Endothelial cell of umbilical vein (primary cell): ENCODE measurements at regions not wholly inside any gene's neighbourhood (a gene's known extent, or its start where the extent isn't known, plus 50 kb on each side); places are given as distances from the start of the nearest gene placed in this dataset.

Experiments used
- BruUV-seq: library from RNA; stranded (reverse); fragments of 400-500 nt; replicated peaks from 2 replicates; lab custom pipeline; 2021; lab: Mats Ljungman, UMichigan
- CTCF ChIA-PET: fragments of 300-600, 350-600 bp; sonication (Branson Sonifier 250); formaldehyde crosslinking; loops from one replicate; lab custom pipeline; 2021; ENCODE audit warnings: antibody characterized with exemption, inconsistent platforms; lab: Charles Lee
- POLR2A ChIA-PET: fragments of 300-600, 350-600 bp; sonication (Branson Sonifier 250); formaldehyde crosslinking; loops from one replicate; lab custom pipeline; 2021; ENCODE audit warnings: antibody characterized with exemption, inconsistent platforms; lab: Charles Lee
- DNase-seq: peaks from one replicate; pipeline ENCODE4 v3.0.0-alpha.2; 2011; ENCODE audit warnings: low read depth, low spot score
- FAIRE-seq: peaks from 2 replicates; lab custom pipeline; 2011; peaks lifted over from hg19 to GRCh38; lab: Jason Lieb, UNC
- H2AFZ ChIP-seq: 2 replicates; pipeline ENCODE4 v1.6.0; 2012; ENCODE audit warnings: low read depth, low read length, control low read depth, inconsistent platforms
- H3K27ac ChIP-seq: 2 replicates; pipeline ENCODE4 v1.5.1; 2011; ENCODE audit warnings: low read depth, mild to moderate bottlenecking, control low read depth, low read length, moderate library complexity; ENCODE audit not compliant: insufficient read depth
- H3K27me3 ChIP-seq, 2 experiments: 2 replicates each; pipeline versions ENCODE4 v1.6.0 to v1.6.1; 2011; ENCODE audit warnings: low read length in 2 of 2, mixed read lengths in 1 of 2; ENCODE audit not compliant: control insufficient read depth in 2 of 2, insufficient read depth in 2 of 2
- H3K36me3 ChIP-seq, 2 experiments: 2 replicates in 1 of 2; 3 replicates in 1 of 2; pipeline ENCODE4 v1.5.1; 2011; ENCODE audit warnings: low read length in 2 of 2, mild to moderate bottlenecking in 1 of 2, moderate library complexity in 1 of 2; ENCODE audit not compliant: control insufficient read depth in 2 of 2, insufficient read depth in 2 of 2; ENCODE audit errors: extremely low read depth in 1 of 2
- H3K4me1 ChIP-seq: 3 replicates; pipeline ENCODE4 v1.5.1; 2011; ENCODE audit warnings: mild to moderate bottlenecking, low read length; ENCODE audit not compliant: control insufficient read depth, insufficient read depth; ENCODE audit errors: extremely low read depth
- H3K4me2 ChIP-seq: 2 replicates; pipeline ENCODE4 v1.6.1; 2011; ENCODE audit warnings: low read length, control low read depth, mixed read lengths; ENCODE audit not compliant: insufficient read depth
- H3K4me3 ChIP-seq, 3 experiments: fragments of 200-600 bp in 1 of 3; sonication (generic), shearing (Covaris generic) in 1 of 3; replicated peaks in 1 of 3; 2 replicates each; pipeline ENCODE4 v1.5.1; 2011 to 2016; ENCODE audit warnings: control low read depth in 3 of 3, low read length in 3 of 3, mild to moderate bottlenecking in 2 of 3, inconsistent platforms in 1 of 3, low read depth in 1 of 3, moderate library complexity in 1 of 3; ENCODE audit not compliant: insufficient read depth in 1 of 3
- H3K79me2 ChIP-seq: 2 replicates; pipeline ENCODE4 v1.6.0; 2012; ENCODE audit warnings: low read length, inconsistent platforms; ENCODE audit not compliant: control insufficient read depth, insufficient read depth
- H3K9ac ChIP-seq: replicated peaks from 2 replicates; pipeline ENCODE3; 2011; ENCODE audit warnings: low read length, control low read depth; ENCODE audit not compliant: insufficient read depth; ENCODE audit errors: extremely low read depth
- H3K9me1 ChIP-seq: replicated peaks from 3 replicates; pipeline ENCODE4 v1.6.0; 2011; ENCODE audit warnings: mild to moderate bottlenecking, low read length; ENCODE audit not compliant: control insufficient read depth, insufficient read depth; ENCODE audit errors: extremely low read depth
- H3K9me3 ChIP-seq: replicated peaks from 2 replicates; pipeline ENCODE4 v1.5.1; 2012; ENCODE audit warnings: low read length, inconsistent platforms; ENCODE audit not compliant: control insufficient read depth, insufficient read depth
- H4K20me1 ChIP-seq: replicated peaks from 2 replicates; pipeline ENCODE3; 2011; ENCODE audit warnings: mild to moderate bottlenecking, low read length; ENCODE audit not compliant: control insufficient read depth, insufficient read depth; ENCODE audit errors: extremely low read depth
- EZH2 ChIP-seq: IDR thresholded peaks from 2 replicates; pipeline ENCODE4 v1.6.1; 2012; ENCODE audit warnings: borderline replicate concordance, low read depth, mild to moderate bottlenecking, moderate library complexity, low read length, inconsistent platforms; ENCODE audit not compliant: severe bottlenecking
- FOS ChIP-seq: IDR thresholded peaks from 2 replicates; pipeline ENCODE4 v1.6.1; 2011; ENCODE audit warnings: mild to moderate bottlenecking, low read length, moderate library complexity, borderline replicate concordance; ENCODE audit not compliant: insufficient read depth
- GATA2 ChIP-seq: IDR thresholded peaks from 2 replicates; pipeline ENCODE4 v1.7.0; 2011; ENCODE audit warnings: low read depth, mild to moderate bottlenecking, moderate library complexity, mixed read lengths, low read length; ENCODE audit not compliant: insufficient read length, insufficient read depth
- JUN ChIP-seq: IDR thresholded peaks from 2 replicates; pipeline ENCODE4 v1.6.1; 2011; ENCODE audit warnings: borderline replicate concordance, low read depth; ENCODE audit not compliant: insufficient read length, insufficient read depth
- MYC ChIP-seq: IDR thresholded peaks from one replicate; pipeline ENCODE4 v1.6.1; 2011; ENCODE audit warnings: mild to moderate bottlenecking, low read depth, low read length
- POLR2A ChIP-seq: IDR thresholded peaks from 2 replicates; pipeline ENCODE4 v1.6.1; 2012; ENCODE audit warnings: low read depth, mild to moderate bottlenecking, control low read depth, low read length
- POLR2AphosphoS5 ChIP-seq: IDR thresholded peaks from 2 replicates; pipeline ENCODE4 v1.6.1; 2012; ENCODE audit warnings: low read depth, mild to moderate bottlenecking, control low read depth, low read length, moderate library complexity; ENCODE audit not compliant: insufficient read depth
- dilution Hi-C: fragments of 300-500 bp; cut with MboI; formaldehyde crosslinking; loops from one replicate; pipeline ENCODE4 v1.15.0; 2019; ENCODE audit warnings: low sequenced_read_pairs; ENCODE audit not compliant: extremely low pct_ligation_motif_present
- intact Hi-C: fragments of 100-400 bp; cut with micrococcal nuclease; formaldehyde crosslinking; loops from one replicate; pipeline ENCODE4 v1.10.0; 2022
- TF ChIP-seq, protein P1 (sequence below), 2 donors: IDR thresholded peaks; 1 replicate in 1 of 2; 2 replicates in 1 of 2; pipeline ENCODE4 v1.5.1; 2011; ENCODE audit warnings: low read length in 2 of 2, mild to moderate bottlenecking in 2 of 2, moderate library complexity in 2 of 2, control low read depth in 1 of 2, inconsistent platforms in 1 of 2, low read depth in 1 of 2; ENCODE audit not compliant: insufficient read depth in 1 of 2; ENCODE audit errors: extremely low read depth in 1 of 2
- TF ChIP-seq, protein P2 (sequence below): IDR thresholded peaks from 2 replicates; pipeline ENCODE4 v1.6.1; 2011; ENCODE audit not compliant: insufficient read depth, insufficient read length

DNA sequence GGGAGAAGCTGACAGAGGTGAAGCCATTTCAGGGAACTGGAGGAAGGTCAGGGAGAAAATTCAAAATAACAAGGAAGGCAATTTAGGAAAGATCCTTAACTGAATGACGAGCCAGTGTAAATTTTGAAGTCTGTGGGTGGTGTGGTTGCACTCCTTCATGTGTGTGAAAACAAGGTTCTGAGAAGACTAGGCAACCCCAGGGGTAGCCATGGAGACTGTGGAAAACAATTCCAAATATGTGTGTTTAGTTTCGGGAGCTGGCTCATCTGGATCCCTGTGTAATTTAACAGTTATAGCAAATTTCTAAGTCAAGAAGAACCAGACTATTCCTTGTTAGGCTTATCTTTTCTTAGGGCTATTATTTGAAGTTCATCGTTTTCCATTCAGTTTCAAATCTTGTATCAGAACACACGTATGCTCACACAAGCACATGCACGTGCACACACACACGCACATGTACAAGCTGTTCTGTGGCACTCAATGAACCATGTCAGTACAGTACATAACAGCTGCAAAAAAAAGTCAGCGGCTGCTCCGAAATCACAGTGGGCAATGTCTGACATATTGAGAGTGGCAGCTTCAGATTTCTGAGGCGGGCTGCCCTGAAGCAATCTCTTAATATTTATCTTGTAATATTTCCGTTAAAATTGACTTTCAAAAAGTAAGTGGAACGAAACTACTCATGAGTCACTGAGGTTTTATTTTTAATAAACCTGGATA lies 411.2 kb downstream of the AEBP2 start:
- H3K4me3 ChIP-seq = no peak overlapping the region
- CTCF ChIA-PET = no interaction called here
- BruUV-seq = no TSS peak
- POLR2A ChIA-PET = no interaction called here
- H3K9ac ChIP-seq = no peak overlapping the region
- H3K79me2 ChIP-seq = no peaks in the 10 kb centered on the region
- dilution Hi-C loops (no loop called here), intact Hi-C loops (no loop called here)
- H2AFZ ChIP-seq = no peak overlapping the region
- H3K9me3 ChIP-seq = no peaks in the 10 kb centered on the region
- TF ChIP-seq, protein P1, sequence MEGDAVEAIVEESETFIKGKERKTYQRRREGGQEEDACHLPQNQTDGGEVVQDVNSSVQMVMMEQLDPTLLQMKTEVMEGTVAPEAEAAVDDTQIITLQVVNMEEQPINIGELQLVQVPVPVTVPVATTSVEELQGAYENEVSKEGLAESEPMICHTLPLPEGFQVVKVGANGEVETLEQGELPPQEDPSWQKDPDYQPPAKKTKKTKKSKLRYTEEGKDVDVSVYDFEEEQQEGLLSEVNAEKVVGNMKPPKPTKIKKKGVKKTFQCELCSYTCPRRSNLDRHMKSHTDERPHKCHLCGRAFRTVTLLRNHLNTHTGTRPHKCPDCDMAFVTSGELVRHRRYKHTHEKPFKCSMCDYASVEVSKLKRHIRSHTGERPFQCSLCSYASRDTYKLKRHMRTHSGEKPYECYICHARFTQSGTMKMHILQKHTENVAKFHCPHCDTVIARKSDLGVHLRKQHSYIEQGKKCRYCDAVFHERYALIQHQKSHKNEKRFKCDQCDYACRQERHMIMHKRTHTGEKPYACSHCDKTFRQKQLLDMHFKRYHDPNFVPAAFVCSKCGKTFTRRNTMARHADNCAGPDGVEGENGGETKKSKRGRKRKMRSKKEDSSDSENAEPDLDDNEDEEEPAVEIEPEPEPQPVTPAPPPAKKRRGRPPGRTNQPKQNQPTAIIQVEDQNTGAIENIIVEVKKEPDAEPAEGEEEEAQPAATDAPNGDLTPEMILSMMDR (IDR thresholded peaks at IDR 0.05; ENCODE audit: extremely low read depth in 1 of 2, insufficient read depth in 1 of 2, low read depth in 1 of 2, low read length in 2 of 2) = no peak
- TF ChIP-seq, protein P2, sequence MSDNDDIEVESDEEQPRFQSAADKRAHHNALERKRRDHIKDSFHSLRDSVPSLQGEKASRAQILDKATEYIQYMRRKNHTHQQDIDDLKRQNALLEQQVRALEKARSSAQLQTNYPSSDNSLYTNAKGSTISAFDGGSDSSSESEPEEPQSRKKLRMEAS = no peak
- TF ChIP-seq POLR2AphosphoS5 (no peak), JUN (no peak), FOS (no peak), POLR2A (no peak), MYC (no peak), EZH2 (no peak), GATA2 (no peak)
- no peaks in the 10 kb centered on the region for H3K27me3 ChIP-seq
- FAIRE-seq (no peak), DNase-seq (no peak)
- H3K27ac ChIP-seq = no peak overlapping the region
- H3K4me2 ChIP-seq = no peak overlapping the region
- H3K4me1 ChIP-seq = peaks cover 6% of the 10 kb centered on the region
- no peaks in the 10 kb centered on the region for H4K20me1 ChIP-seq
- H3K9me1 ChIP-seq = no peaks in the 10 kb centered on the region
- H3K36me3 ChIP-seq = no peaks in the 10 kb centered on the region
